Ovary (tissue), 3 donors: ENCODE measurements at regions not wholly inside any gene's neighbourhood (a gene's known extent, or its start where the extent isn't known, plus 50 kb on each side); places are given as distances from the start of the nearest gene placed in this dataset.

ENCODE experiments used
- CTCF ChIP-seq, 3 donors: fragments of 450-650 bp in 2 of 3; fragments of 200-600 bp in 1 of 3; IDR thresholded peaks; one replicate each; pipeline versions ENCODE4 v1.5.1 to v1.8.0; 2016 to 2022; ENCODE audit warnings: antibody characterized with exemption in 3 of 3, mild to moderate bottlenecking in 1 of 3
- POLR2A ChIP-seq: fragments of 450-650 bp; IDR thresholded peaks from one replicate; pipeline ENCODE4 v1.6.1; 2017; ENCODE audit warnings: antibody characterized with exemption, mild to moderate bottlenecking, moderate library complexity
- donor health status: DM: no; HTN: no; CAD: no.

- TF ChIP-seq CTCF (IDR thresholded peaks at IDR 0.05) (no peak), POLR2A (no peak)
Observed at GRCh38 chr7:131773413-131773812, 217.0 kb upstream of the PODXL start.
